ENCODE measurements at regions not wholly inside any gene's neighbourhood (a gene's known extent, or its start where the extent isn't known, plus 50 kb on each side); places are given as distances from the start of the nearest gene placed in this dataset.

GRCh38 chr2:155111070-155111469, 412.6 kb downstream of the KCNJ3 start:
- no peak for DNase-seq (ENCODE audit: insufficient read length, low spot score)
- no peak for FAIRE-seq
- no peak for TF ChIP-seq CTCF (IDR thresholded peaks at IDR 0.05; ENCODE audit: insufficient read depth, missing control alignments)

GRCh38 chr2:155109527-155109926, 411.0 kb downstream of the KCNJ3 start:
- DNase-seq (ENCODE audit: insufficient read length, low spot score) (no peak), FAIRE-seq (no peak)
- no peak for TF ChIP-seq CTCF (IDR thresholded peaks at IDR 0.05; ENCODE audit: insufficient read depth, missing control alignments)

GRCh38 chr2:155100261-155100660, 401.8 kb downstream of the KCNJ3 start:
- DNase-seq (ENCODE audit: insufficient read length, low spot score): no peak
- TF ChIP-seq CTCF (IDR thresholded peaks at IDR 0.05; ENCODE audit: insufficient read depth, missing control alignments): no peak
- no peak for FAIRE-seq

GRCh38 chr2:155099784-155100183, 401.3 kb downstream of the KCNJ3 start:
- FAIRE-seq: no peak
- no peak for TF ChIP-seq CTCF (IDR thresholded peaks at IDR 0.05; ENCODE audit: insufficient read depth, missing control alignments)
- DNase-seq (ENCODE audit: insufficient read length, low spot score): no peak

GRCh38 chr2:155095613-155096012, 397.1 kb downstream of the KCNJ3 start:
- TF ChIP-seq CTCF (IDR thresholded peaks at IDR 0.05; ENCODE audit: insufficient read depth, missing control alignments): no peak
- no peak for FAIRE-seq
- no peak for DNase-seq (ENCODE audit: insufficient read length, low spot score)

- DNase-seq (ENCODE audit: insufficient read length, low spot score) (no peak), FAIRE-seq (peak; percentile 16)
- no peak for TF ChIP-seq CTCF (IDR thresholded peaks at IDR 0.05; ENCODE audit: insufficient read depth, missing control alignments)
These were observed 381.9 kb downstream of the KCNJ3 start for GRCh38 chr2:155080373-155080772.

- FAIRE-seq (no peak), DNase-seq (ENCODE audit: insufficient read length, low spot score) (no peak)
- TF ChIP-seq CTCF (IDR thresholded peaks at IDR 0.05; ENCODE audit: insufficient read depth, missing control alignments): no peak
These were observed 372.0 kb downstream of the KCNJ3 start for GRCh38 chr2:155070489-155070888.

All from D721Med (cell line).